ENCODE measurements at regions not wholly inside any gene's neighbourhood (a gene's known extent, or its start where the extent isn't known, plus 50 kb on each side); places are given as distances from the start of the nearest gene placed in this dataset.

GRCh38 chr20:11982289-11982954 is 64.7 kb downstream of the BTBD3 start:
- dilution Hi-C loops (cut with MboI; ENCODE audit: extremely low pct_ligation_motif_present, low sequenced_read_pairs), result no loop called here

More at GRCh38 chr20:11982289-11982954, 64.7 kb downstream of the BTBD3 start:
- no peak overlapping the region for H2AFZ ChIP-seq (ENCODE audit: low read depth, low read length)
- POLR2A ChIA-PET, result no interaction called here
- no peaks in the 10 kb centered on the region for H3K27me3 ChIP-seq (ENCODE audit: control insufficient read depth in 2 of 2, insufficient read depth in 2 of 2, low read length in 2 of 2)
- no peak overlapping the region for H3K27ac ChIP-seq (ENCODE audit: insufficient read depth, low read depth, low read length)
- no peaks in the 10 kb centered on the region for H3K9me3 ChIP-seq (replicated peaks; ENCODE audit: control insufficient read depth, insufficient read depth, low read length)
- no peaks in the 10 kb centered on the region for H3K9me1 ChIP-seq (replicated peaks; ENCODE audit: control insufficient read depth, extremely low read depth, insufficient read depth, low read length)
- BruUV-seq (replicated peaks), result no TSS peak
- FAIRE-seq (no peak), DNase-seq (ENCODE audit: low read depth, low spot score) (no peak)
- CTCF ChIA-PET, result interaction anchor here (1.7 kb wide), 1 partner anchor 305 kb away, joined by 3 read pairs; no protein-coding TSS in a partner anchor
- no peaks in the 10 kb centered on the region for H4K20me1 ChIP-seq (replicated peaks; ENCODE audit: control insufficient read depth, extremely low read depth, insufficient read depth, low read length)
- H3K4me3 ChIP-seq (replicated peaks in 1 of 3; ENCODE audit: insufficient read depth in 1 of 3, low read depth in 1 of 3, low read length in 3 of 3), result no peak overlapping the region
- no peaks in the 10 kb centered on the region for H3K36me3 ChIP-seq (ENCODE audit: control insufficient read depth in 2 of 2, extremely low read depth in 1 of 2, insufficient read depth in 2 of 2, low read length in 2 of 2)
- TF ChIP-seq GATA2 (IDR thresholded peaks at IDR 0.05; ENCODE audit: insufficient read depth, insufficient read length, low read depth, low read length) (no peak), JUN (IDR thresholded peaks at IDR 0.05; ENCODE audit: borderline replicate concordance, insufficient read depth, insufficient read length, low read depth) (no peak), MAX (IDR thresholded peaks at IDR 0.05; ENCODE audit: insufficient read depth, insufficient read length) (no peak), POLR2AphosphoS5 (IDR thresholded peaks at IDR 0.05; ENCODE audit: insufficient read depth, low read depth, low read length) (no peak), CTCF (IDR thresholded peaks at IDR 0.05; ENCODE audit: extremely low read depth in 1 of 2, insufficient read depth in 1 of 2, low read depth in 1 of 2, low read length in 2 of 2) (no peak), FOS (IDR thresholded peaks at IDR 0.05; ENCODE audit: borderline replicate concordance, insufficient read depth, low read length) (no peak), MYC (IDR thresholded peaks at IDR 0.05; ENCODE audit: low read depth, low read length) (no peak), POLR2A (IDR thresholded peaks at IDR 0.05; ENCODE audit: low read depth, low read length) (no peak), EZH2 (IDR thresholded peaks at IDR 0.05; ENCODE audit: borderline replicate concordance, low read depth, low read length, severe bottlenecking) (no peak)
- no peak overlapping the region for H3K9ac ChIP-seq (replicated peaks; ENCODE audit: extremely low read depth, insufficient read depth, low read length)
- intact Hi-C loops (cut with micrococcal nuclease), result no loop called here
- H3K4me1 ChIP-seq (ENCODE audit: control insufficient read depth, extremely low read depth, insufficient read depth, low read length), result no peaks in the 10 kb centered on the region
- no peaks in the 10 kb centered on the region for H3K79me2 ChIP-seq (ENCODE audit: control insufficient read depth, insufficient read depth, low read length)
- no peak overlapping the region for H3K4me2 ChIP-seq (ENCODE audit: insufficient read depth, low read length)
